DMS153 treated with DMSO at 0.1 percent for 48 hours (cell line): ENCODE measurements at regions not wholly inside any gene's neighbourhood (a gene's known extent, or its start where the extent isn't known, plus 50 kb on each side); places are given as distances from the start of the nearest gene placed in this dataset.

Experiments used
- DNase-seq: peaks from one replicate; lab custom pipeline; 2025; ENCODE audit not compliant: unreplicated experiment; lab: John Stamatoyannopoulos, UW

- DNase-seq, result no peak
These were observed 99.6 kb downstream of the LURAP1L start for GRCh38 chr9:12874395-12874794.

- DNase-seq, result no peak
These were observed 100.4 kb downstream of the LURAP1L start for GRCh38 chr9:12875191-12875590.

DNA sequence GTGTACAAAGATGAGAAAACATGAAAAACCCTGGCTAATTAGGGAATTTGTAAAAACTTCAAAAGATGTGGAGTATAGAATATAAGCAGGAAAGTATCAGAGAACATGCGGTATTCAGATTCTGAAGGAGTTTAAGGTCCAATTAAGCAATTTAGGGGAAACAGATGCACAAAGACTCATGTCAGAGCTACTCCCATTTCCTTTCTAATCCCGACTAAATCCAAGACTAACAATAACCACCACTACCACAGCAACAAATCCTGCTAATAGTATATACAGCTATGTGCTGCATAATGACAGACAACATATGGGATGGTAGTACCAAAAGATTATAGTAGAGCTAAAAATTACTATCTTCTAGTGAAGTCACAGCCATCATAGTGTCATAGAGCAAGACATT lies 102.1 kb downstream of the LURAP1L start:
- DNase-seq, result no peak

DNA sequence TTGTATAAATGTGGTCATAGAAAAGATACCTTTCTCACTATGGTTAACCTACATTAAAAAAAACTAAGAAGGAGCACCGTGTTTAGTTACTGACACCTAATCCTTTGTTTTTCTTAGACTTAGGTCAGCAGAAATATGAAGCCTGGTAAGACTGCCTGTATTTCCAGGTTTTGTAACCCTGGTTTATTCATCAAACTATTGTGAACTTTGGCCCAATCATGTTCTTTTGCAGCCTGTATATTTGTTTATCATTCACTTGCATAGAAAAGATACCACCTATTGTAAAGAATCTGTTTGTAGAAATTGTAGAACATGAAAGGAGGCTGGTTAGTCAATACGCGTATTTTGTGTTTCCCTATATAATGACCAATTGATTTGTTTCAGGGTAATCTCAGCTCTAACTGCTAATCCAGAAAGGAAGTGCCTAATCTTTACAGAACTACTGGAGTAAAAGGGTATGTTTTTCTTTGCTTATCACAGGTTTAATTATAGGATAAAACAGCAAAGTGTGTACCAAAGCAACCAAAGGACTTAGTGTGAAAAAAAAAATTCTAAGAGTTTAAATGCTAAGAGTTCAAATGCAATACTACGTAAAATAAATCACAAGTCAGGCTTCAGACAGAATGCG lies 103.6 kb downstream of the LURAP1L start:
- peak; percentile 15 for DNase-seq

- no peak for DNase-seq
These were observed 105.1 kb downstream of the LURAP1L start for GRCh38 chr9:12879961-12880360.

DNA sequence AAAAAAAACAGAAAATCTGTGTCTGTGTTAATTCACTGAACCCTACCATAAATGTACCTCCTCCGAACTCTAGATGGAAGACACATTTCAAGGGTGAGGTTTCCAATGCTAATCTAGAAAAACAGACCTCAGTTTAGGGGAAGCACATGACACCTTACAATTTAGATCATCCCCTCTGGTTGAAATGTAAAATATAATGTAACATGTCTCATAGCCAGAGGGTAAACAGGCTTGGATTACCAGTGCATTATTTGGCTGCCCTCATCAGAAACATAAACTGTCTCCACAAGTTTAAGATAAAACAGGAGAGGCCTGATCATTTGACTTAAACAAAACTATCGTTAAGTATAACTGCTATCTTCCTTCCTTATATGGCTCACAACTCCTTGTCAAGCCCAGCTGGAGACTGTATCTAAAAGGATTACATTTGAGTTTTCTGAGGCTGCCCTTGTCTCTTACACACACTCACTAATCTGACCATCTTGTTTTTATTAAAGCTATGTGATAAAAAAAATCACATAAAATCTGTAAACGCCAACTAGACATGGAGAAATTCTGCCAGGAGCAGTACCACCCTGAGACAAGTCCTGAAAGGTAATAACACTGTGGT lies 105.7 kb downstream of the LURAP1L start:
- no peak for DNase-seq

DNA sequence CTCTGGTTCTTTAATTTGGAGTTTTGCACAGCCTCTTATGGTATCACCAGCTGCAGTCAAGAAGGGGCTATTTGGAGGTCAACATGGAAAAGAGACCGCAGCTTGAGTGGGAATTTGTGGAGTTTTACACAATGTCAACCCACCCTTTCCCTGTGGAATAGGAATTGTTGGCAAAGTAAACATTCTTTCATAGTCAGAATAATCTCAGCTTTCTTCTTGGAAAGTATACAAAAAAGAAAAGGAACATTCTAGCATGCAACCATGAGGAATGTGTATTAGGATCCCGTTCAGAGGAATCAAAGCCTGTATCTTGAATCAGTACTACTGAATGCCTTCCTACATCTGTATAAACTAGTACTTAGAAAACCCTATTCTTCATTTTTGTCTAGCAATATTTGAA lies 107.6 kb downstream of the LURAP1L start:
- DNase-seq, result no peak

- peak; percentile 42 for DNase-seq
These were observed 110.0 kb downstream of the LURAP1L start for GRCh38 chr9:12884736-12885395.

DNA sequence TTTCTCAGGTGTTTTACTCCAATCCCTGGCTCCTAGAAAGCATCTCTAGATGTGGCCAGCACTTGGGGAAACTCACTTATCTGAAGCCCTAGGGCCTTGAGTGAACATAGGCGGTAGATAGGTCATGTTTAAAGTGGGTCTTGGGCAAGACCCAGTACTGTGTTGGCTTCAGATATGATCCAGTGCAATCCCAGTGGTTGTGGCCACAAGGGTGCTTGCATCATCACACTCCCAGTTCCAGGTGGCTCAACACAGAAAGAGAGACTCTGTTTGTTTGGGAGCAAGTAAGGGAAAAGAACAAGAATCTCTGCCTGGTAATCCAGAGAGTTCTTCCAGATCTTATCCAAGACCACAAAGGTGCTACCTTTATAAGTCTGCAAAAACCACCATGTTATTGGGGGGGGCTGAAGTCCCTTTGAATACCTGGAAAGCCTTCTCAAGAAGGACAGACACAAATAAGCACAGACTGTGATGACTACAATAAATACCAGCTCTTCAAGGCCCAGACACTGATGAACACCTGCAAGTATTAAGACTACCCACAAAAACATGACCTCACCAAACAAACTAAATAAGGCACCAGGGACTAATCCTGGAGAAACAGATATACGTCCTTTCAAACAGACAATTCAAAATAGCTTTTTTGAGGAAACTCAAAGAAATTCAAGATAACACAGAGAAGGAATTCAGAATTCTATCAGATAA lies 114.7 kb downstream of the LURAP1L start:
- no peak for DNase-seq

DNA sequence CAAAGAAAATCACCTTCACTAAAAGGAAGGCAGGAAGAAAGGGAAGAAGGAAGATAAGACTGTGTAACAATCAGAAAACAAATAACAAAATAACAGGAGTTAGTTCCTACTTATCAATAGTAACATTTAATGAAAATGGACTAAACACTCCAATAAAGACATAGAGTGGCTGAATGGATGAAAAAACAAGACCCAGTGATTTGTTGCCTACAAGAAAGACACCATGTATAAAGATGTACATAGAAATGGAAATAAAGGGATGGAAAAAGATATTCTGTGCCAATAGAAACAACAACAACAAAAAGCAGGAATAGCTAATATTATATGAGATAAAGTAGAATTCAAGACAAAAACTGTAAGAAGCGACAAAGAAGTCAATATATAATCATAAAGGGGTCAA lies 116.8 kb downstream of the LURAP1L start:
- DNase-seq, result no peak

- no peak for DNase-seq
These were observed 128.5 kb downstream of the LURAP1L start for GRCh38 chr9:12903316-12903715.

- no peak for DNase-seq
These were observed 129.6 kb downstream of the LURAP1L start for GRCh38 chr9:12904261-12905000.

GRCh38 chr9:12906646-12907045 lies 131.8 kb downstream of the LURAP1L start:
- no peak for DNase-seq

GRCh38 chr9:12908895-12909294 lies 134.1 kb downstream of the LURAP1L start:
- DNase-seq, result peak; percentile 26

DNA sequence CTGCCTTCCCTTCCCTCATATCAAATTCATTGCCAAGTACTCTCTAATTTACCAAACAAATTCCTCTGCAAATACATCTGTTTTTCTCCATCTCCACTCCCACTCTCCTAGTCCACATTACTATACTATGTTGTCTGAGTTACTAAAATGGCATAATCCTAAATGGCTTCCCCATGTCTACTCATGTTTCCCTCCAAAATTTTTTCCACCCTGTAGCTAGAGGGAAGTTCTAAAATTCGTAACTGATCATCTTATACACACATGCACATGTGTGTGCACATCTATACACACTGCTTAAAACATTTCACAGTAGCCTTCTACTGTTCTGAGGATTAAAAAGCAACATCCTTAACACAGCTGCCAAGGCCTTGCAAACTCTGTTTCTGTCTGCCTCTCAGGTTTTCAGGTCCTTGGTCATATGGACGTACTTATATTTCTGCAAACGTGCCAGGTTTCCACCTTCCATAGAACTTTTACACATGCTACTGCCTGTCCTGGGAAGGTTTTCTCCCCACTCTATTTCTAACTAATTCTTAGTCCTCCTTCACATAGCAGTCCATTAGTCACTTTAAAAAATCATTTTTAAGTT lies 140.6 kb downstream of the LURAP1L start:
- DNase-seq, result no peak

- DNase-seq, result no peak
These were observed 141.2 kb downstream of the LURAP1L start for GRCh38 chr9:12916042-12916441.

DNA sequence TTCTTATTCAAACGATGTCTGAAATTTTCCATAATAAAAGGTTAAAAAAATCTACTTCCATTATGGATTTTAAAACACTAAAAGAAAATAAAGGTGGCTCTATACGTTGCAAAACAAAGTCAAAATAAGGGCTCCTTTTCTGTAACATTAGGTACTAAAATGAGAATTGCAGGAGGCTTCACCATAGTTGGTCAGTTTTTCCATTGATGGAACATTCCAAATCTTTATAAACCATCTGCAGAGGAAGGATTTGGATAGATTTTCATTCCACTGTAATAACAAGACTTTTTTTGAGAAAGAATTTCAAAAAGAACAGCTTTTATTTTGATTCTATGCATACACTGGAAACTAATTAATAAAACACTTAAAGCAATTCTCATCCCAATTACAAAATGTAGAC lies 145.6 kb downstream of the LURAP1L start:
- DNase-seq, result no peak

GRCh38 chr9:12921621-12922020 lies 146.8 kb downstream of the LURAP1L start:
- DNase-seq, result no peak

DNA sequence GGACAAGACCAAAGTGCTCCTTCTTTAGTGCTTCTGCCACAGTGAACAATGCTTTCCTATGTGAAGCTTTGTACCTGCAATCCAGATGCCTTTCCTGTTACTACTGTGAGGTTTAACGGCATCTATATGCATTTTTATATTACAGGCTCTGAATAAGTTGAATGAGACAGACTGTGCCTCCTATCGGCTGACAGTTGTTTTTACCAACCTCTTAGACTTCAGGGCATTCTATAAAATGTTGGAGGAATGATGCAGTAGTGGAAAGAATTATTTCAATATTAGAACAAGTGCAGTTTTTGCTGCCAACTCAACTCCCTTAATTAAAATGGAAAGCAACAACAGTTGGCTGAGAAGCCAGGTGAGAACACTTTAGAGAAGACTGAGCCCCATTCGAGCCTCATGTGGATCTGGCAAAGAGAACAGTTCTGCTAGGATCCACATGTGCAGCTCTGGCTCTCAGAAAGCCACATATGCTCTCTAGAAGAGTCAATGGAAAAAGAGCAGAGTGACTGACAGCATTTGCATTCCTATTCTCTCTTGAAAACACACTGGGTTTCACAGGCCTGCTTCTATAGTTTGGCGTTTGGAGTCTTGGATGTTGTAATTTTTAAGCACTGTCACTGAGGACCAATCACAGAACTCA lies 147.5 kb downstream of the LURAP1L start:
- no peak for DNase-seq

DNA sequence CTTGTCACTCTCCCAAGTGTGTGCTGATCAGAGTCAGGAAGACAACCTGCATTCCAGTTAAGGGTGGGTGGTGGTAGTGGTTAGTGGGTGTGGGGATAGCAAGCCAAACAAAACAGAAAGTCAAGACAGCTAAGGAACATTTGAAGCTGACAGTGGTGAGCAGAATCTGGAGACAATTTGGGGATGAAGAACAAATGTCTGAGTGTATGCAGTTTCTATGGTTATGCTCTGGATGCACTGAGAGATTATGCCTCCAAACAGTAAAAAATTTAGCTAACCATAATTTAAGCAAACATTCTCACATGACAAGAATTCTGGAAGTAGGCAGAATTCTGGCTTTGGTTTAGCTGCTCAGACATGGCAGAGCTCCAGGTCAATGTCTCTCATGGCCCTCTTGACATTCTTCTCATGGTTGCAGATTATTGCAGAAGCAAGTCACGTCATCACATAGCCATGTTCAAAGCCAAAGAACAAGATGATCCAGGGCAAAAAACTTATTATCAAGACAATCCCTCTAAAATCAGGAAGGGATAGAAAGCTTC lies 148.7 kb downstream of the LURAP1L start:
- no peak for DNase-seq
